GM21576 (cell line): ENCODE measurements at regions not wholly inside any gene's neighbourhood (a gene's known extent, or its start where the extent isn't known, plus 50 kb on each side); places are given as distances from the start of the nearest gene placed in this dataset.

Experiments used
- ATAC-seq: cut with Tn5 transposase; IDR thresholded peaks from one replicate; pipeline ENCODE4 v1.9.1; 2021; ENCODE audit warnings: mild to moderate bottlenecking, moderate library complexity; ENCODE audit not compliant: unreplicated experiment

- no peak for ATAC-seq
These were observed 62.2 kb upstream of the RGMA start for GRCh38 chr15:93150910-93151881.

- no peak for ATAC-seq
These were observed 57.6 kb upstream of the RGMA start for GRCh38 chr15:93146601-93147000.

GRCh38 chr15:93146196-93146595 is 57.2 kb upstream of the RGMA start:
- ATAC-seq, result no peak

GRCh38 chr15:93144463-93145236 is 55.6 kb upstream of the RGMA start:
- ATAC-seq, result no peak

- ATAC-seq, result no peak
These were observed 54.2 kb upstream of the RGMA start for GRCh38 chr15:93143186-93143585.

- no peak for ATAC-seq
These were observed 52.4 kb upstream of the RGMA start for GRCh38 chr15:93141371-93141794.

GRCh38 chr15:93139436-93139835 is 50.4 kb upstream of the RGMA start:
- ATAC-seq, result no peak

GRCh38 chr15:93138681-93139250 is 49.8 kb upstream of the RGMA start:
- ATAC-seq, result no peak
